PC-9 (cell line): ENCODE measurements at regions not wholly inside any gene's neighbourhood (a gene's known extent, or its start where the extent isn't known, plus 50 kb on each side); places are given as distances from the start of the nearest gene placed in this dataset.

ENCODE experiments used
- BruUV-seq: library from RNA; stranded (reverse); fragments of 400-500 nt; replicated peaks from 2 replicates; lab custom pipeline; 2021; lab: Mats Ljungman, UMichigan
- CTCF ChIA-PET: fragments of 300-600 bp; sonication (Branson Sonifier 250); formaldehyde crosslinking; loops from one replicate; lab custom pipeline; 2022; ENCODE audit warnings: antibody characterized with exemption; lab: Charles Lee
- POLR2A ChIA-PET: fragments of 300-600 bp; sonication (Branson Sonifier 250); formaldehyde crosslinking; loops from one replicate; lab custom pipeline; 2022; ENCODE audit warnings: antibody characterized with exemption; ENCODE audit not compliant: unreplicated experiment; lab: Charles Lee
- DNase-seq, 2 experiments: peaks; one replicate each; pipeline versions ENCODE4 v3.0.0 to v3.0.0-alpha.2; 2015 to 2022; ENCODE audit warnings: mixed read lengths in 1 of 2
- H2AFZ ChIP-seq: fragments of 200-600 bp; sonication (generic); 2 replicates; pipeline ENCODE4 v1.8.1; 2017; ENCODE audit warnings: antibody characterized with exemption
- H3F3A ChIP-seq: fragments of 200-600 bp; sonication (generic); 2 replicates; pipeline ENCODE4 v1.8.1; 2017; ENCODE audit warnings: antibody characterized with exemption, mild to moderate bottlenecking, low read depth; ENCODE audit not compliant: insufficient read depth
- H3K27ac ChIP-seq: fragments of 200-600 bp; sonication (generic); 2 replicates; pipeline ENCODE4 v1.6.1; 2016; ENCODE audit warnings: mixed run types
- H3K27me3 ChIP-seq: fragments of 200-600 bp; sonication (generic); 2 replicates; pipeline ENCODE4 v1.6.1; 2016; ENCODE audit warnings: low read depth, mixed run types; ENCODE audit not compliant: insufficient read depth
- H3K36me3 ChIP-seq: fragments of 200-600 bp; sonication (generic); 2 replicates; pipeline ENCODE4 v1.6.1; 2016; ENCODE audit warnings: low read depth, mixed run types
- H3K4me1 ChIP-seq: fragments of 200-600 bp; sonication (generic); replicated peaks from 2 replicates; pipeline ENCODE4 v1.6.1; 2016; ENCODE audit warnings: mixed run types; ENCODE audit not compliant: insufficient read depth
- H3K4me2 ChIP-seq: fragments of 200-600 bp; sonication (generic); 2 replicates; pipeline ENCODE4 v1.6.1; 2017; ENCODE audit warnings: mixed run types
- H3K4me3 ChIP-seq: fragments of 200-600 bp; sonication (generic); 2 replicates; pipeline ENCODE4 v1.6.1; 2016; ENCODE audit warnings: mixed run types
- H3K79me2 ChIP-seq: fragments of 200-600 bp; sonication (generic); 2 replicates; pipeline ENCODE4 v1.6.1; 2017; ENCODE audit warnings: low read depth, mixed run types
- H3K9me2 ChIP-seq: fragments of 200-600 bp; sonication (generic); 2 replicates; pipeline ENCODE4 v1.8.1; 2017; ENCODE audit warnings: mild to moderate bottlenecking; ENCODE audit not compliant: insufficient read depth
- H3K9me3 ChIP-seq: fragments of 200-600 bp; sonication (generic); 2 replicates; pipeline ENCODE4 v1.8.1; 2016; ENCODE audit warnings: low read depth; ENCODE audit not compliant: insufficient read depth
- H4K20me1 ChIP-seq: fragments of 200-600 bp; sonication (generic); 2 replicates; pipeline ENCODE4 v1.8.1; 2017; ENCODE audit not compliant: insufficient read depth
- EZH2 ChIP-seq: fragments of 200-600 bp; sonication (generic); IDR thresholded peaks from 2 replicates; pipeline ENCODE4 v1.8.0; 2017; ENCODE audit warnings: antibody characterized with exemption, low read depth
- intact Hi-C: fragments of 100-400 bp; cut with micrococcal nuclease; formaldehyde crosslinking; loops from one replicate; pipeline ENCODE4 v1.10.0; 2022; ENCODE audit not compliant: unreplicated experiment
- TF ChIP-seq, protein P1 (sequence below): fragments of 200-600 bp; sonication (generic); conservative IDR thresholded peaks from 2 replicates; pipeline ENCODE4 v1.6.1; 2017; ENCODE audit warnings: mixed run types, antibody characterized with exemption, mild to moderate bottlenecking, moderate library complexity

DNA sequence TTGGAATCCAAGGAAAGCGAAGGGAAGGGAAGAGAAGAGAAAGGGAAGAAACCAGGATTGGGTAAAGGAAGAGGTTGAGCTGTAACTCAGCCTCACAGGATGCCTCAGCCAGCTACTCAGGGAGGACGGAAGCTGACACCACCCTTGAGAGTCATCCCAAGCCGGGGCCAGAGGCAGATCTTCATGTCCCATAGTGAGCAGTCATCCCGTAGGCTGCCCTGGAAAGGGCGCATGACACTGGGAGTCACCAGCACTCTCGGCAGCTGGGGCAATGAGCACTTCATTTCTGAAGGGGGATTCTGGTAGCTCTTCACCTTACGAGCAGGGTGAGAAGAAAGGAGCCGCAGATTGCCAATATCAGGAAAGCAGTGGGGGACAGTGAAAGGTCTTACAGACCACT lies 60.1 kb upstream of the PCSK6 start:
- peaks cover 5% of the 10 kb centered on the region for H3F3A ChIP-seq
- H3K9me3 ChIP-seq, result no peaks in the 10 kb centered on the region
- H3K27ac ChIP-seq, result no peak overlapping the region
- H3K79me2 ChIP-seq, result no peaks in the 10 kb centered on the region
- no peak for TF ChIP-seq EZH2
- TF ChIP-seq, protein P1, sequence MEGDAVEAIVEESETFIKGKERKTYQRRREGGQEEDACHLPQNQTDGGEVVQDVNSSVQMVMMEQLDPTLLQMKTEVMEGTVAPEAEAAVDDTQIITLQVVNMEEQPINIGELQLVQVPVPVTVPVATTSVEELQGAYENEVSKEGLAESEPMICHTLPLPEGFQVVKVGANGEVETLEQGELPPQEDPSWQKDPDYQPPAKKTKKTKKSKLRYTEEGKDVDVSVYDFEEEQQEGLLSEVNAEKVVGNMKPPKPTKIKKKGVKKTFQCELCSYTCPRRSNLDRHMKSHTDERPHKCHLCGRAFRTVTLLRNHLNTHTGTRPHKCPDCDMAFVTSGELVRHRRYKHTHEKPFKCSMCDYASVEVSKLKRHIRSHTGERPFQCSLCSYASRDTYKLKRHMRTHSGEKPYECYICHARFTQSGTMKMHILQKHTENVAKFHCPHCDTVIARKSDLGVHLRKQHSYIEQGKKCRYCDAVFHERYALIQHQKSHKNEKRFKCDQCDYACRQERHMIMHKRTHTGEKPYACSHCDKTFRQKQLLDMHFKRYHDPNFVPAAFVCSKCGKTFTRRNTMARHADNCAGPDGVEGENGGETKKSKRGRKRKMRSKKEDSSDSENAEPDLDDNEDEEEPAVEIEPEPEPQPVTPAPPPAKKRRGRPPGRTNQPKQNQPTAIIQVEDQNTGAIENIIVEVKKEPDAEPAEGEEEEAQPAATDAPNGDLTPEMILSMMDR, result no peak
- no peak overlapping the region for H3K4me2 ChIP-seq
- H3K9me2 ChIP-seq, result no peaks in the 10 kb centered on the region; the same call in 1 of the 2 replicates
- DNase-seq, result no peak
- no peaks in the 10 kb centered on the region for H4K20me1 ChIP-seq
- ChIA-PET POLR2A (no interaction called here), CTCF (no interaction called here)
- no peaks in the 10 kb centered on the region for H3K36me3 ChIP-seq
- H3K4me1 ChIP-seq, result peaks cover 16% of the 10 kb centered on the region
- H3K4me3 ChIP-seq, result no peak overlapping the region
- no peak overlapping the region for H2AFZ ChIP-seq
- H3K27me3 ChIP-seq, result no peaks in the 10 kb centered on the region
- BruUV-seq, result no TSS peak
- intact Hi-C loops, result no loop called here

DNA sequence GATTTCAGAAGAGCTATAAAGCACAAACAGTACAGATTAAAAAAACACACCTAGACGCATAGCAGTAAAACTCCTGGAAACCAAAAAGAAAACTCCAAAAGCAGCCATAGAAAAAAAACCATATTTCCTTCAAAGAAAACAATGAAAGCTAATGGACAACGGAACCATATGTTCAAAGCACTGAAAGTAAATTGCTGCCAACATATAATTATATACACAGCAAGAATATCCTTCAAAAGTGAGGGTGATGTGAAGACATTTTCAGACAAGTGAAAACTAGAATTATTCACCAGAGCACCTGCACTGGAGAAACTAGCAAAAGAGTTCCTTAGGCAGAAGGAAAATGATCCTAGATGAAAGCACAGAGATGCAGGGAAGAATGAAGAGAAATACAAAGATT lies 58.2 kb upstream of the PCSK6 start:
- no peak for DNase-seq
- Histone ChIP-seq H3K9me3 (no peaks in the 10 kb centered on the region), H3K4me2 (no peak overlapping the region), H3K4me3 (no peak overlapping the region), H3K27ac (no peak overlapping the region), H3K4me1 (peaks cover 10% of the 10 kb centered on the region), H3F3A (no peaks in the 10 kb centered on the region; the same call in 1 of the 2 replicates), H3K9me2 (no peaks in the 10 kb centered on the region), H3K27me3 (no peaks in the 10 kb centered on the region), H2AFZ (no peak overlapping the region), H3K36me3 (no peaks in the 10 kb centered on the region), H3K79me2 (no peaks in the 10 kb centered on the region), H4K20me1 (no peaks in the 10 kb centered on the region)
- no TSS peak for BruUV-seq
- CTCF ChIA-PET, result no interaction called here
- POLR2A ChIA-PET, result no interaction called here
- TF ChIP-seq, protein P1, result no peak
- no peak for TF ChIP-seq EZH2
- intact Hi-C loops, result no loop called here

DNA sequence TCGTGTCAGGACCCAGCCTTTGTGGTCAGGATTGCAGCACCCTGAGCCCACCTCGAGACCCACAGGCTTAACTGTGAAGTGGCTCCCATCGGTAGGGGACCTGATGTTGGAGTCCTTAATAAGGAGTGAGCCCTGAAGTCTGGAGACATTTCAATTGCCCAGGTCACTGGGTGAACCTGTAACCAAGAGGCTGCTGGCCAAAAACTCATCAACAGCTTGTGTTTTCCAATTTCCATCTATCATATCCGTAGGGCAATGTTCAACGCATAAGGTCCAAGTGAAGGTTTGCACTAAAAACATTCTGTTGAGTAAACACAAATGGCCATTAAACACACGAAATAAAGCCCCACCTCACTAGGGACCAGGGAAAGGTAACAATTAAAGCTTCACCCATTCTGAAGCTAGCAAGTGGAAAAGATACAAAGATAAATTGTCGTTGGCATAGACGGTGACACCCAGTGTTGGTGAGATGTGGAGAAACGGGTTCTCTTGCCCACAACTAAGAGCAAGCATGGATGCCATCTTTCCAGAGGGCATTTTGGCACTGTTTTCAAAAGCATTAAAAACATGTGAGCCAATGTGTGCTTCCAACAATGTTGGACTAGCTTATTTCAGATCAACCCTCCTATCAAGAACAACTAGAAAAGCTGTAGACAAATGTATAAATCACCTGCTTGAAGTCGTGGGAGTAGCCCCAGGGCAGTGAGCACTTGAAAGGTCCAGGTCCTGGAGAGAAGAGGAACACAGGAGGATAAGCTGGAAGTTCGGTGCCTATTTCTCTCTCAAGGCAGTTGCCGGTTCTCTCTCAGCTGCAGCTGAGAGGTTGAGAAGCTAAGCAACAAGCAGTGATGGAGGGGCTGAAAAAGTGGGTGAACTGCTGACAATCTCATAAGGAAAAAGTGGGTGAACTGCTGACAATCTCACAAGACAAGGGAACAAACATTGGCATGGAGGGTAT lies 56.3 kb upstream of the PCSK6 start:
- intact Hi-C loops, result no loop called here

More for the DNA sequence above, 56.3 kb upstream of the PCSK6 start:
- H3K9me2 ChIP-seq, result no peaks in the 10 kb centered on the region
- H4K20me1 ChIP-seq, result no peaks in the 10 kb centered on the region
- no peak overlapping the region for H3K27ac ChIP-seq
- no peaks in the 10 kb centered on the region for H3K27me3 ChIP-seq
- H3K36me3 ChIP-seq, result no peaks in the 10 kb centered on the region
- H3K9me3 ChIP-seq, result no peaks in the 10 kb centered on the region
- no peaks in the 10 kb centered on the region for H3K79me2 ChIP-seq
- H2AFZ ChIP-seq, result no peak overlapping the region
- TF ChIP-seq, protein P1, result no peak
- no peak for TF ChIP-seq EZH2
- ChIA-PET CTCF (no interaction called here), POLR2A (no interaction called here)
- H3K4me1 ChIP-seq, result peaks cover 10% of the 10 kb centered on the region
- peak overlapping the region; percentile 7; the same call in 1 of the 2 replicates for H3K4me2 ChIP-seq
- H3K4me3 ChIP-seq, result no peak overlapping the region
- DNase-seq, result no peak
- no TSS peak for BruUV-seq
- H3F3A ChIP-seq, result no peaks in the 10 kb centered on the region; the same call in 1 of the 2 replicates
